22Rv1 (cell line): ENCODE measurements at regions not wholly inside any gene's neighbourhood (a gene's known extent, or its start where the extent isn't known, plus 50 kb on each side); places are given as distances from the start of the nearest gene placed in this dataset.

Experiments
- CTCF ChIP-seq: fragments of 450-650 bp; IDR thresholded peaks from 2 replicates; pipeline ENCODE4 v1.5.1; 2017; ENCODE audit warnings: mild to moderate bottlenecking
- ZFX ChIP-seq: fragments of 450-650 bp; IDR thresholded peaks from 2 replicates; pipeline ENCODE4 v1.6.1; 2017; ENCODE audit warnings: antibody characterized with exemption, borderline replicate concordance

DNA sequence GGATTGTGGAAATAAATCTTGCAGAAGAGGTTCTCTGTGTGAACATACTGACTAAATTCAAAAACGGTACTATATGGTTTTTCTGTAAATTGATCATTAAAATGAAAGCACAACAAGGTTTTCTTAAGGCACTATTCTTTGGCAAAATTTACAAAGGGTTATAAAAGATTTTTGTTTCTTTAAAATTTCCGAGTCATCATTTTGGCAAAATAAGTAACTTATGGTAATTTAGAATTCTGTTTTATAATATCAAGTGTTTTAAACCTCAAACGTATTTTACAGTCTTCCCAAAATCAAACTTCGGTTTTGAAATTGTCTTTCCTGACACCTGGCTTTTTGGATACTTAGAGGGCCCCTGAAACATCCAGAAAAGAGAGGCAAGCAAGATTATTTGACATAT lies 101.9 kb upstream of the TFPI start:
- TF ChIP-seq CTCF (no peak), ZFX (no peak)
